PC-9 (cell line): ENCODE measurements at regions not wholly inside any gene's neighbourhood (a gene's known extent, or its start where the extent isn't known, plus 50 kb on each side); places are given as distances from the start of the nearest gene placed in this dataset.

Source experiments
- EZH2 ChIP-seq: fragments of 200-600 bp; sonication (generic); IDR thresholded peaks from 2 replicates; pipeline ENCODE4 v1.8.0; 2017; ENCODE audit warnings: antibody characterized with exemption, low read depth
- TF ChIP-seq, protein P1 (sequence below): fragments of 200-600 bp; sonication (generic); conservative IDR thresholded peaks from 2 replicates; pipeline ENCODE4 v1.6.1; 2017; ENCODE audit warnings: mixed run types, antibody characterized with exemption, mild to moderate bottlenecking, moderate library complexity

DNA sequence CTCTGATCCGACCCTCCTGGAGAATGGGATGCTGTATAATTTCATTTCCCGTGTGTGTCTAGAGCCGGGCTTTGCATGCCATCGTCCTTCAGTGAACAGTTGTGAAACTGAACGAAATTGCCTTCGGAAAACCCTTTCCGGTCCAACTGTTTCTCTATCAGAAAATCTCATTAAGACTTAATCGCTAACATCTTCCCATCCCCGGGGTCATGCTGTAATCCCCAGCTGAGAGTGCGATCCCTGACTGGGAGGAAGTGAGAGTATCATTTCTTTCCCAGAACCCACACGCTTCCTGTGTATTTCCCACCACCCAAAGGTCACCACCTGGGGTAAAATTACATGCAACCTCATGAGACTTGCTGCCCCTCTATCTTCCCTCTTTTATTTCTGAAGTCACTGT is 75.6 kb upstream of the RBFOX1 start:
- TF ChIP-seq, protein P1, sequence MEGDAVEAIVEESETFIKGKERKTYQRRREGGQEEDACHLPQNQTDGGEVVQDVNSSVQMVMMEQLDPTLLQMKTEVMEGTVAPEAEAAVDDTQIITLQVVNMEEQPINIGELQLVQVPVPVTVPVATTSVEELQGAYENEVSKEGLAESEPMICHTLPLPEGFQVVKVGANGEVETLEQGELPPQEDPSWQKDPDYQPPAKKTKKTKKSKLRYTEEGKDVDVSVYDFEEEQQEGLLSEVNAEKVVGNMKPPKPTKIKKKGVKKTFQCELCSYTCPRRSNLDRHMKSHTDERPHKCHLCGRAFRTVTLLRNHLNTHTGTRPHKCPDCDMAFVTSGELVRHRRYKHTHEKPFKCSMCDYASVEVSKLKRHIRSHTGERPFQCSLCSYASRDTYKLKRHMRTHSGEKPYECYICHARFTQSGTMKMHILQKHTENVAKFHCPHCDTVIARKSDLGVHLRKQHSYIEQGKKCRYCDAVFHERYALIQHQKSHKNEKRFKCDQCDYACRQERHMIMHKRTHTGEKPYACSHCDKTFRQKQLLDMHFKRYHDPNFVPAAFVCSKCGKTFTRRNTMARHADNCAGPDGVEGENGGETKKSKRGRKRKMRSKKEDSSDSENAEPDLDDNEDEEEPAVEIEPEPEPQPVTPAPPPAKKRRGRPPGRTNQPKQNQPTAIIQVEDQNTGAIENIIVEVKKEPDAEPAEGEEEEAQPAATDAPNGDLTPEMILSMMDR: no peak
- TF ChIP-seq EZH2: no peak
